GM23338 (cell line): ENCODE measurements at regions not wholly inside any gene's neighbourhood (a gene's known extent, or its start where the extent isn't known, plus 50 kb on each side); places are given as distances from the start of the nearest gene placed in this dataset.

Source experiments
- ATAC-seq: fragments of 200-7000 bp; cut with Tn5 transposase; 3 replicates; pipeline ENCODE4 v1.9.1; 2020
- DNase-seq: peaks from one replicate; pipeline ENCODE4 v3.0.0-alpha.2; 2015; ENCODE audit warnings: low spot score
- H2AFZ ChIP-seq: fragments of 200-600 bp; sonication (generic); 2 replicates; pipeline ENCODE4 v1.8.0; 2016; ENCODE audit warnings: antibody characterized with exemption, mild to moderate bottlenecking, moderate library complexity
- H3F3A ChIP-seq: fragments of 200-600 bp; sonication (generic); replicated peaks from 2 replicates; pipeline ENCODE4 v1.8.0; 2017; ENCODE audit warnings: antibody characterized with exemption, mixed run types, low read depth
- H3K27ac ChIP-seq: fragments of 200-600 bp; sonication (generic); 2 replicates; pipeline ENCODE4 v1.6.1; 2016; ENCODE audit warnings: low read depth
- H3K27me3 ChIP-seq: fragments of 200-600 bp; sonication (generic); 2 replicates; pipeline ENCODE4 v1.8.0; 2016; ENCODE audit warnings: mild to moderate bottlenecking, mixed run types, moderate library complexity; ENCODE audit not compliant: insufficient read depth
- H3K36me3 ChIP-seq: fragments of 200-600 bp; sonication (generic); 2 replicates; pipeline ENCODE4 v1.8.0; 2016; ENCODE audit warnings: mild to moderate bottlenecking; ENCODE audit not compliant: insufficient read depth
- H3K4me1 ChIP-seq: fragments of 200-600 bp; sonication (generic); 2 replicates; pipeline ENCODE4 v1.8.0; 2016; ENCODE audit warnings: mild to moderate bottlenecking, moderate library complexity; ENCODE audit not compliant: insufficient read depth
- H3K4me2 ChIP-seq: fragments of 200-600 bp; sonication (generic); 2 replicates; pipeline ENCODE4 v1.7.1; 2017; ENCODE audit warnings: mixed run types
- H3K4me3 ChIP-seq: fragments of 200-600 bp; sonication (generic); 2 replicates; pipeline ENCODE4 v1.6.1; 2016; ENCODE audit warnings: mixed run types
- H3K79me2 ChIP-seq: fragments of 200-600 bp; sonication (generic); replicated peaks from 2 replicates; pipeline ENCODE4 v1.8.0; 2017; ENCODE audit warnings: mild to moderate bottlenecking; ENCODE audit not compliant: insufficient read depth
- H3K9me2 ChIP-seq: fragments of 200-600 bp; sonication (generic); 2 replicates; pipeline ENCODE4 v1.8.0; 2017; ENCODE audit not compliant: insufficient read depth
- H4K20me1 ChIP-seq: fragments of 200-600 bp; sonication (generic); replicated peaks from 2 replicates; pipeline ENCODE4 v1.8.0; 2017; ENCODE audit warnings: mild to moderate bottlenecking; ENCODE audit not compliant: insufficient read depth
- H3K27ac Mint-ChIP-seq: 2 replicates; pipeline ENCODE4 v1.8.0; 2020; ENCODE audit warnings: inconsistent platforms, mild to moderate bottlenecking, moderate library complexity, mixed read lengths
- H3K27me3 Mint-ChIP-seq: 3 replicates; pipeline ENCODE4 v1.8.0; 2022; ENCODE audit warnings: low read depth, mild to moderate bottlenecking, moderate library complexity, mixed read lengths, inconsistent platforms; ENCODE audit not compliant: insufficient read depth, poor library complexity
- H3K36me3 Mint-ChIP-seq: 3 replicates; pipeline ENCODE4 v1.8.0; 2021; ENCODE audit warnings: low read depth, mild to moderate bottlenecking, inconsistent platforms, moderate library complexity, mixed read lengths
- H3K4me1 Mint-ChIP-seq: 3 replicates; pipeline ENCODE4 v1.8.0; 2020; ENCODE audit warnings: mild to moderate bottlenecking, inconsistent platforms, mixed read lengths
- H3K4me3 Mint-ChIP-seq: 3 replicates; pipeline ENCODE4 v1.8.0; 2021; ENCODE audit warnings: moderate library complexity, mild to moderate bottlenecking, inconsistent platforms, mixed read lengths
- H3K9me3 Mint-ChIP-seq: 3 replicates; pipeline ENCODE4 v1.8.0; 2020; ENCODE audit warnings: moderate library complexity, mild to moderate bottlenecking, inconsistent platforms, mixed read lengths
- CREB1 ChIP-seq: fragments of 250-450 bp; sonication (Bioruptor Pico); IDR thresholded peaks from 2 replicates; pipeline ENCODE4 v1.5.0; 2020; ENCODE audit warnings: low read depth, mild to moderate bottlenecking, moderate library complexity
- ETS1 ChIP-seq: IDR thresholded peaks from 2 replicates; pipeline ENCODE4 v1.6.1; 2016; ENCODE audit warnings: antibody characterized with exemption
- EZH2 ChIP-seq: fragments of 200-600 bp; sonication (generic); IDR thresholded peaks from one replicate; pipeline ENCODE4 v1.8.0; 2017; ENCODE audit warnings: antibody characterized with exemption, mild to moderate bottlenecking, low read depth; ENCODE audit not compliant: unreplicated experiment
- JUNB ChIP-seq: IDR thresholded peaks from one replicate; pipeline ENCODE4 v1.6.1; 2016; ENCODE audit warnings: antibody characterized with exemption; ENCODE audit not compliant: unreplicated experiment
- NANOG ChIP-seq: IDR thresholded peaks from 2 replicates; pipeline ENCODE4 v1.6.1; 2016; ENCODE audit warnings: antibody characterized with exemption, borderline replicate concordance
- STAT1 ChIP-seq: IDR thresholded peaks from one replicate; pipeline ENCODE4 v1.6.1; 2016; ENCODE audit warnings: antibody characterized with exemption; ENCODE audit not compliant: unreplicated experiment
- ZNF114 ChIP-seq: fragments of 250-450 bp; sonication (Bioruptor Pico); IDR thresholded peaks from 2 replicates; pipeline ENCODE4 v1.5.0; 2020; ENCODE audit warnings: mild to moderate bottlenecking, moderate library complexity
- ZNF331 ChIP-seq: fragments of 250-450 bp; sonication (Bioruptor Pico); IDR thresholded peaks from 2 replicates; pipeline ENCODE4 v1.5.0; 2020; ENCODE audit warnings: low read depth, mild to moderate bottlenecking, moderate library complexity
- TF ChIP-seq, protein P1 (sequence below), 2 experiments: fragments of 200-600 bp in 1 of 2; sonication (generic) in 1 of 2; conservative IDR thresholded peaks; 2 replicates each; pipeline versions ENCODE4 v1.5.1 to v1.6.1; 2016 to 2017; ENCODE audit warnings: antibody characterized with exemption in 2 of 2, low read depth in 2 of 2, mild to moderate bottlenecking in 2 of 2, moderate library complexity in 1 of 2

DNA sequence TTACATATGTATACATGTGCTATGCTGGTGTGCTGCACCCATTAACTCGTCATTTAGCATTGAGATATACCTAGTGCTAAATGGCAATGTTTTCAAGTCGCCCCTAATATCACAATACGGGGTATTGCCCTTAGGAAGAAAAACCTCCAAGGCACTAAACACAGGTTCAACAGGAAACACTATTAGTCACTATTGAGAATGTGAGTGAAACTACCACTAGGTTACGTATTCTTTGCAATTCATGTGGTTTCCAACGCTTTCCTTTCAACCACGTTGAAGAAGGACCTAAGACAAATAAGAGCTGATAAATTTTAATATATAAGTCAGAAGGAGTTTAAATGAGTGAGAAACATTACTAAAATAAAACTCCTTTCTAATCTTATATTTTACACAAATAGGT, 134.7 kb upstream of the SPANXN4 start:
- no peak overlapping the region for H2AFZ ChIP-seq
- H4K20me1 ChIP-seq, result no peaks in the 10 kb centered on the region
- H3K27ac ChIP-seq, result no peak overlapping the region
- no peak overlapping the region for H3K4me3 ChIP-seq
- no peaks in the 10 kb centered on the region for H3K36me3 ChIP-seq
- no peak for DNase-seq
- H3K27ac Mint-ChIP-seq, result no peak overlapping the region
- H3K9me2 ChIP-seq, result no peaks in the 10 kb centered on the region
- H3K4me1 ChIP-seq, result no peaks in the 10 kb centered on the region
- ATAC-seq, result no peak
- no peak overlapping the region for H3K4me3 Mint-ChIP-seq
- H3K27me3 ChIP-seq, result no peaks in the 10 kb centered on the region
- no peaks in the 10 kb centered on the region for H3K36me3 Mint-ChIP-seq
- TF ChIP-seq CREB1 (CRISPR knock-in tag), result no peak
- no peak for TF ChIP-seq ETS1
- TF ChIP-seq EZH2, result no peak
- TF ChIP-seq, protein P1, sequence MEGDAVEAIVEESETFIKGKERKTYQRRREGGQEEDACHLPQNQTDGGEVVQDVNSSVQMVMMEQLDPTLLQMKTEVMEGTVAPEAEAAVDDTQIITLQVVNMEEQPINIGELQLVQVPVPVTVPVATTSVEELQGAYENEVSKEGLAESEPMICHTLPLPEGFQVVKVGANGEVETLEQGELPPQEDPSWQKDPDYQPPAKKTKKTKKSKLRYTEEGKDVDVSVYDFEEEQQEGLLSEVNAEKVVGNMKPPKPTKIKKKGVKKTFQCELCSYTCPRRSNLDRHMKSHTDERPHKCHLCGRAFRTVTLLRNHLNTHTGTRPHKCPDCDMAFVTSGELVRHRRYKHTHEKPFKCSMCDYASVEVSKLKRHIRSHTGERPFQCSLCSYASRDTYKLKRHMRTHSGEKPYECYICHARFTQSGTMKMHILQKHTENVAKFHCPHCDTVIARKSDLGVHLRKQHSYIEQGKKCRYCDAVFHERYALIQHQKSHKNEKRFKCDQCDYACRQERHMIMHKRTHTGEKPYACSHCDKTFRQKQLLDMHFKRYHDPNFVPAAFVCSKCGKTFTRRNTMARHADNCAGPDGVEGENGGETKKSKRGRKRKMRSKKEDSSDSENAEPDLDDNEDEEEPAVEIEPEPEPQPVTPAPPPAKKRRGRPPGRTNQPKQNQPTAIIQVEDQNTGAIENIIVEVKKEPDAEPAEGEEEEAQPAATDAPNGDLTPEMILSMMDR (conservative IDR thresholded peaks at IDR 0.05; ENCODE audit: low read depth in 2 of 2), result no peak
- TF ChIP-seq JUNB, result no peak
- TF ChIP-seq NANOG, result no peak
- no peak for TF ChIP-seq STAT1
- no peaks in the 10 kb centered on the region for H3K4me1 Mint-ChIP-seq
- no peak overlapping the region for H3K4me2 ChIP-seq
- H3K9me3 Mint-ChIP-seq, result peaks cover 2% of the 10 kb centered on the region; the same call in 1 of the 3 replicates
- H3F3A ChIP-seq, result no peaks in the 10 kb centered on the region
- no peaks in the 10 kb centered on the region for H3K79me2 ChIP-seq
- no peaks in the 10 kb centered on the region for H3K27me3 Mint-ChIP-seq

GRCh38 chrX:142898164-142898563, 127.6 kb upstream of the SPANXN4 start:
- H3K36me3 Mint-ChIP-seq, result no peaks in the 10 kb centered on the region
- H3K4me1 Mint-ChIP-seq, result no peaks in the 10 kb centered on the region
- Histone ChIP-seq H3K4me1 (no peaks in the 10 kb centered on the region), H2AFZ (no peak overlapping the region), H3F3A (no peaks in the 10 kb centered on the region), H3K9me2 (no peaks in the 10 kb centered on the region), H3K36me3 (no peaks in the 10 kb centered on the region), H4K20me1 (no peaks in the 10 kb centered on the region), H3K27ac (no peak overlapping the region), H3K27me3 (no peaks in the 10 kb centered on the region), H3K4me2 (no peak overlapping the region), H3K4me3 (no peak overlapping the region), H3K79me2 (no peaks in the 10 kb centered on the region)
- no peaks in the 10 kb centered on the region for H3K9me3 Mint-ChIP-seq
- H3K4me3 Mint-ChIP-seq, result no peak overlapping the region
- DNase-seq (no peak), ATAC-seq (no peak)
- no peak overlapping the region for H3K27ac Mint-ChIP-seq
- H3K27me3 Mint-ChIP-seq, result no peaks in the 10 kb centered on the region
- TF ChIP-seq ETS1 (no peak), ZNF331 (CRISPR knock-in tag) (no peak), ZNF114 (CRISPR knock-in tag) (no peak), NANOG (no peak)
- TF ChIP-seq, protein P1 (conservative IDR thresholded peaks at IDR 0.05; ENCODE audit: low read depth in 2 of 2), result no peak
